Bronchial epithelial cell (primary cell): ENCODE measurements at regions not wholly inside any gene's neighbourhood (a gene's known extent, or its start where the extent isn't known, plus 50 kb on each side); places are given as distances from the start of the nearest gene placed in this dataset.
"Not testable (repeated sequence)": the region's sequence is repeated elsewhere in the genome, so short reads cannot be mapped to it uniquely, and the experiment has no call there.

Source experiments
- DNase-seq: peaks from one replicate; pipeline ENCODE4 v3.0.0-alpha.2; 2010; ENCODE audit warnings: low read depth
- FAIRE-seq: peaks from 2 replicates; lab custom pipeline; 2011; peaks lifted over from hg19 to GRCh38; lab: Jason Lieb, UNC
- H3K27me3 ChIP-seq: 2 replicates; pipeline ENCODE4 v1.5.1; 2011; ENCODE audit warnings: low read length; ENCODE audit not compliant: control insufficient read depth, insufficient read depth
- H3K36me3 ChIP-seq: 2 replicates; pipeline ENCODE4 v1.5.1; 2011; ENCODE audit warnings: low read length; ENCODE audit not compliant: control insufficient read depth, insufficient read depth
- H3K4me3 ChIP-seq: 2 replicates; pipeline ENCODE4 v1.5.1; 2011; ENCODE audit warnings: mild to moderate bottlenecking, low read depth, low read length, control low read depth
- TF ChIP-seq, protein P1 (sequence below): IDR thresholded peaks from 2 replicates; pipeline ENCODE4 v1.5.1; 2011; ENCODE audit warnings: mild to moderate bottlenecking, moderate library complexity, low read length, control low read depth, inconsistent platforms; ENCODE audit not compliant: insufficient read depth, severe bottlenecking

- no peaks in the 10 kb centered on the region for H3K36me3 ChIP-seq
- peak; percentile 12 for DNase-seq
- TF ChIP-seq, protein P1, sequence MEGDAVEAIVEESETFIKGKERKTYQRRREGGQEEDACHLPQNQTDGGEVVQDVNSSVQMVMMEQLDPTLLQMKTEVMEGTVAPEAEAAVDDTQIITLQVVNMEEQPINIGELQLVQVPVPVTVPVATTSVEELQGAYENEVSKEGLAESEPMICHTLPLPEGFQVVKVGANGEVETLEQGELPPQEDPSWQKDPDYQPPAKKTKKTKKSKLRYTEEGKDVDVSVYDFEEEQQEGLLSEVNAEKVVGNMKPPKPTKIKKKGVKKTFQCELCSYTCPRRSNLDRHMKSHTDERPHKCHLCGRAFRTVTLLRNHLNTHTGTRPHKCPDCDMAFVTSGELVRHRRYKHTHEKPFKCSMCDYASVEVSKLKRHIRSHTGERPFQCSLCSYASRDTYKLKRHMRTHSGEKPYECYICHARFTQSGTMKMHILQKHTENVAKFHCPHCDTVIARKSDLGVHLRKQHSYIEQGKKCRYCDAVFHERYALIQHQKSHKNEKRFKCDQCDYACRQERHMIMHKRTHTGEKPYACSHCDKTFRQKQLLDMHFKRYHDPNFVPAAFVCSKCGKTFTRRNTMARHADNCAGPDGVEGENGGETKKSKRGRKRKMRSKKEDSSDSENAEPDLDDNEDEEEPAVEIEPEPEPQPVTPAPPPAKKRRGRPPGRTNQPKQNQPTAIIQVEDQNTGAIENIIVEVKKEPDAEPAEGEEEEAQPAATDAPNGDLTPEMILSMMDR = no peak
- no peaks in the 10 kb centered on the region for H3K27me3 ChIP-seq
- FAIRE-seq = no peak
- peak overlapping the region; percentile 34 for H3K4me3 ChIP-seq
These were observed 1383.5 kb upstream of the DEFB115 start for GRCh38 chr20:29873946-29874345.

DNA sequence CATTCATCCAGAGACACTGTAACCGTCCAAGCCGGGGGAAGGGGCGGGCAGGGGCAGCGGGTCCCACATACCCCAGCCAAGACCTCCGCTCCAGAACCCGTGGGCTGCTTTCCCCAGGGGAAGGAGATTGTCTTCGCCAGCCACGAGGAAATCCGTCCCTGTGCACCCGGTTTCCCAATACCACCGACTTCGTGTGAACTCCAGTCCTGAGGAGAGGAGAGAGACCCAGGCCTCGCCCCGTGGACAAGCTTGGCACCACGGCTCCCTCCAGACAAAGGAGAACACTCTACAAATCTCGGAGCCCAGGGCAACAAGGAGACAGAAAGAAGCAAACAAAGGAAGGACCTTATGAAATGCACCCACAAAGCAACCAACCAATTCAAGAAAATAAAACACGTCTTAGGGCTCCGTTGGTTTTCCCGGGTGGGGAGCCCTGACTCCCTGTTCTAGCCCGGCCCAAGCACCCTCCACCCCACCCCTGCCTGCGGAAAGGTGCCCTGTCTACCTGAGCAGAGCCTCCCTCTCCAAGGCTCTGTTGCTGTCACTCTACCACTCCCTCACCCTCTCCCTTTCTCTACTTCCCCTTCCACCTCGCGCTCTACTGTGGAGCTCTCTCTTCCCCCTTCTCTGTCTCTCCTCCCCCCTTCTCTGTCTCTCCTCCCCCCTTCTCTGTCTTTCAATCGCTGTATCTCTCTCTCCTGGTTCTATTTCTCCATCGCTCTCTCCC, 1382.8 kb upstream of the DEFB115 start:
- no peak for FAIRE-seq
- DNase-seq = no peak
- TF ChIP-seq, protein P1 = no peak
- H3K4me3 ChIP-seq = no peak overlapping the region
- H3K27me3 ChIP-seq = no peaks in the 10 kb centered on the region
- no peaks in the 10 kb centered on the region for H3K36me3 ChIP-seq

GRCh38 chr20:29875321-29876083, 1382.0 kb upstream of the DEFB115 start:
- not testable (repeated sequence) for DNase-seq, FAIRE-seq

GRCh38 chr20:29876084-29876910, 1381.2 kb upstream of the DEFB115 start:
- H3K27me3 ChIP-seq, FAIRE-seq, H3K4me3 ChIP-seq, DNase-seq, H3K36me3 ChIP-seq: not testable (repeated sequence)

More at GRCh38 chr20:29875321-29876083, 1382.0 kb upstream of the DEFB115 start:
- H3K4me3 ChIP-seq, H3K27me3 ChIP-seq, H3K36me3 ChIP-seq: not testable (repeated sequence)

GRCh38 chr20:29876911-29877285, 1380.6 kb upstream of the DEFB115 start:
- TF ChIP-seq, protein P1 = no peak
- no peaks in the 10 kb centered on the region for H3K36me3 ChIP-seq
- FAIRE-seq (no peak), DNase-seq (no peak)
- no peaks in the 10 kb centered on the region for H3K27me3 ChIP-seq
- H3K4me3 ChIP-seq = no peak overlapping the region

- not testable (repeated sequence) for DNase-seq, H3K27me3 ChIP-seq, FAIRE-seq, H3K4me3 ChIP-seq, H3K36me3 ChIP-seq
These were observed 1379.8 kb upstream of the DEFB115 start for GRCh38 chr20:29877411-29878280.
